BE2C (cell line): ENCODE measurements at regions not wholly inside any gene's neighbourhood (a gene's known extent, or its start where the extent isn't known, plus 50 kb on each side); places are given as distances from the start of the nearest gene placed in this dataset.

Experiments used
- DNase-seq: peaks from one replicate; pipeline ENCODE4 v3.0.0-alpha.2; 2020
- H3K27me3 ChIP-seq: fragments of 250-450 bp; sonication (Bioruptor Pico); 2 replicates; pipeline ENCODE4 v1.5.1; 2020; ENCODE audit warnings: mild to moderate bottlenecking
- H3K36me3 ChIP-seq: fragments of 250-450 bp; sonication (Bioruptor Pico); 2 replicates; pipeline ENCODE4 v1.5.1; 2020; ENCODE audit warnings: mild to moderate bottlenecking
- H3K4me1 ChIP-seq: fragments of 250-450 bp; sonication (Bioruptor Pico); 2 replicates; pipeline ENCODE4 v1.5.1; 2020
- H3K4me3 ChIP-seq: 2 replicates; pipeline ENCODE4 v1.5.1; 2011; ENCODE audit warnings: low read depth, low read length
- H3K9me3 ChIP-seq: fragments of 250-450 bp; sonication (Bioruptor Pico); 2 replicates; pipeline ENCODE4 v1.5.1; 2020
- CTCF ChIP-seq: IDR thresholded peaks from 2 replicates; pipeline ENCODE4 v1.5.1; 2012; ENCODE audit warnings: mild to moderate bottlenecking, low read depth, low read length

GRCh38 chr5:5588887-5589826 is 166.7 kb downstream of the ICE1 start:
- Histone ChIP-seq H3K27me3 (no peaks in the 10 kb centered on the region), H3K4me1 (no peaks in the 10 kb centered on the region; the same call in 1 of the 2 replicates), H3K4me3 (no peak overlapping the region), H3K36me3 (no peaks in the 10 kb centered on the region), H3K9me3 (peaks cover 2% of the 10 kb centered on the region; the same call in 1 of the 2 replicates)
- TF ChIP-seq CTCF: no peak
- DNase-seq: no peak

- DNase-seq: no peak
- peaks cover 2% of the 10 kb centered on the region; the same call in 1 of the 2 replicates for H3K9me3 ChIP-seq
- H3K4me3 ChIP-seq: no peak overlapping the region
- TF ChIP-seq CTCF: no peak
- H3K27me3 ChIP-seq: no peaks in the 10 kb centered on the region
- H3K36me3 ChIP-seq: no peaks in the 10 kb centered on the region
- no peaks in the 10 kb centered on the region; the same call in 1 of the 2 replicates for H3K4me1 ChIP-seq
Measured at GRCh38 chr5:5588386-5588785, 165.9 kb downstream of the ICE1 start.

GRCh38 chr5:5587474-5587873 is 165.0 kb downstream of the ICE1 start:
- no peaks in the 10 kb centered on the region for H3K27me3 ChIP-seq
- no peak for TF ChIP-seq CTCF
- H3K9me3 ChIP-seq: peaks cover 2% of the 10 kb centered on the region; the same call in 1 of the 2 replicates
- DNase-seq: no peak
- no peaks in the 10 kb centered on the region for H3K36me3 ChIP-seq
- H3K4me1 ChIP-seq: no peaks in the 10 kb centered on the region; the same call in 1 of the 2 replicates
- H3K4me3 ChIP-seq: no peak overlapping the region

GRCh38 chr5:5586721-5587120 is 164.2 kb downstream of the ICE1 start:
- TF ChIP-seq CTCF: no peak
- Histone ChIP-seq H3K27me3 (no peaks in the 10 kb centered on the region), H3K36me3 (no peaks in the 10 kb centered on the region), H3K4me1 (no peaks in the 10 kb centered on the region; the same call in 1 of the 2 replicates), H3K4me3 (no peak overlapping the region), H3K9me3 (peaks cover 2% of the 10 kb centered on the region; the same call in 1 of the 2 replicates)
- no peak for DNase-seq

GRCh38 chr5:5585751-5586341 is 163.4 kb downstream of the ICE1 start:
- Histone ChIP-seq H3K36me3 (no peaks in the 10 kb centered on the region), H3K4me1 (no peaks in the 10 kb centered on the region; the same call in 1 of the 2 replicates), H3K4me3 (no peak overlapping the region), H3K27me3 (no peaks in the 10 kb centered on the region), H3K9me3 (no peaks in the 10 kb centered on the region; the same call in 1 of the 2 replicates)
- TF ChIP-seq CTCF: no peak
- no peak for DNase-seq
